Renal pelvis (tissue), 1 donor: ENCODE measurements at regions not wholly inside any gene's neighbourhood (a gene's known extent, or its start where the extent isn't known, plus 50 kb on each side); places are given as distances from the start of the nearest gene placed in this dataset.

Source experiments
- DNase-seq: peaks from one replicate; pipeline ENCODE4 v3.0.0-alpha.2; 2013

GRCh38 chr4:167475951-167476350, 241.7 kb upstream of the SPOCK3 start:
- DNase-seq, result no peak

DNA sequence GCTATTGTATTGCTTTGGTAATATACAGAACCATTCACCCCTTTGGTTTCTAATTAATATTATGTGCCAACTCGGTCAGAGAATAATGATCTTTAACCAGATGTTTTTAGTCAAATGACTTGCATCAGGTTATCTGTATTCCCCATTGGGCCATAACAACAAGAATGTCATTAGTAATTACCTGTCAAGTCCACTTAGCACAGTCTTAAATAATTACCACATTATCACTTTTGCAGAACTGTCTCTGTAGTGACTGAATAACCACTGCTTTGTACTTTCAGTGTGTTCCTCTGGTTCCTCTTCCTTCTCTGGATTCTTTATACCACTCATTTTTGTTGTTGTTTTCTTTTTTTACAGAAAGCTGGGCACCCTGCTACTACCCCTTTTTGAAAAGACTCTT, 257.7 kb upstream of the SPOCK3 start:
- DNase-seq, result no peak

DNA sequence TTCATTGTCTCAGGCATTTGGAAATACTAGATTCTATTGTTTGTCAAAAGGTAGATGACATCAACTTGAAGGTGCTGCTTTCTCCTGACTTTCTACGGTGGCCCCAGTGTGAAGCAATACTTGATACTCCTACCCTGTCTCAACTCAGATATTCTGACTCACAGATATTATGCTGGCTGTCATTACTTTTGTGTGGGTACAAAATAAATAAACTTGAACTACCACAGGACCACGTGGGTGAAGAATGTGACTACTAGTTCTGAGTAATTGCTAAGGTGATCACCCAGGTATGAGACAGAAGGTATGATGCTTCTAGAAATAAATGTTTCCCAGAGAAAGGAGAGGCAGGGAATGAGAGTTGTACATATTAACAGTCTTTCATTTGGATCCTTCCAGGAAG, 275.3 kb upstream of the SPOCK3 start:
- no peak for DNase-seq

DNA sequence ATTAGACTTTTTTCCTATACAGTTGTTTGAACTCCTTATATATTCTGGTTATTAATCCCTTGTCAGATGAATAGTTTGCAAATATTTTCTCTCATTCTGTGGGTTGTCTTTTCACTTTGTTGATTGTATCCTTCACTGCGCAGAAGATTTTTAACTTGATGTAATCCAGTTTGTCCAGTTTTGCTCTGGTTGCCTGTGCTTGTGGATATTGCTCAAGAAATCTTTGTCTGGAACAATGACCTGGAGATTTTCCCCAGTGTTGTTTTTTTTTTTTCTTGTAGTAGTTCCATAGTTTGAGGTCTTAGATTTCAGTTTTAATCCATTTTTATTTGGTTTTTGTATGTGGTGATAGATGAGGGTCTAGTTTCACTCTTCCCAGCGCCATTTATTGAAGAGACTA, 289.8 kb upstream of the SPOCK3 start:
- no peak for DNase-seq

- DNase-seq, result no peak
Measured at GRCh38 chr4:167537761-167538160, 303.5 kb upstream of the SPOCK3 start.

GRCh38 chr4:167541286-167541685, 307.0 kb upstream of the SPOCK3 start:
- no peak for DNase-seq

GRCh38 chr4:167544391-167544790, 310.1 kb upstream of the SPOCK3 start:
- no peak for DNase-seq

DNA sequence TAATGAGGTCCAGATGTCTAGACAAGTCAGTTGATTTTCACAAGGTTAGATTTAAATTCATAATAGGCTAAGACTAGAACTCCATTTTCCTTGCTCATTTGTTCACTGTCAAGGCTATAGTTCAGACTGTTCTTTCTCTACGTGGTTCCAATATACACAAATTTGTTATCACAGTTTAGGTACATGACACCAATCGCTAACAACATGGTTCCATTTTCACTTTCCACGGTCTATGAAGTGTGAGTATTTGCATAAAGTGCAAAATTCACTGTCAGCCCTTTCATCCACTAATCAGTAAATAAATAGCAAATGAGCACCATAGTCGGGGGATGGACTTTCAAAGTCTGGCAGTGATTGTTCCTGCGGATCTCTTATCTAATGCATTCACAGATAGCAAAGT, 315.7 kb upstream of the SPOCK3 start:
- DNase-seq, result no peak

DNA sequence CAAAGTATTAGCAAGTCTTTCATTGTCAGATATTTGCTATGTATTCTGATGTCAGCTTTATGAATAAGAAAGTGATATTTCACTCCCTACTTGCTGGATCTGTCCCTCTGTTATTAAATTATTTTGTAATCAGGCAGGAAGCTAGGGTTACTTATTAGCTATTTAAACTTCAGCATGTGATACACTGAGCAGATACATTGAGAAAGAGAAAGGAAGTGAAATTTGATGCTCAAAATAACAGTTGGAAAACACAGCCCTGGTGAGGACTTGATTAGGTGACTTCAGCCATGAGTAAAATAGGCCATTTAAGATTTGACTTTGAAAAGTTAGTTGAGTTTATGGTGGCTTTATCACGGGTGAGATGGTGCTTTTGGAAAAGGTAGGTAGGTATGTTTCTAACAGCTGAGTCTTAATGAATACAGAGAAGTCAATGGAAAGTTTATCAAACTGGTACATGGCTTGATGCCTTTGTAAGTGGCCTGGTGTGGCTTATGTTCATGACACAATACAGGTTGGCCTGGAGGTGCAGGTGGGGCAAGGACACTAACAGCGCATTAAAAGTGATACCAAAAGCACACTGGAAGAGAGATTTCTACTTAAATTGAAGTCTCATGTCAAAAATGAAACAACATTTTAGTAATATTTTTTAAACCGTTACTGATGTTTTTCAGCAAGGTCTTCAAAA, 321.2 kb upstream of the SPOCK3 start:
- no peak for DNase-seq

DNA sequence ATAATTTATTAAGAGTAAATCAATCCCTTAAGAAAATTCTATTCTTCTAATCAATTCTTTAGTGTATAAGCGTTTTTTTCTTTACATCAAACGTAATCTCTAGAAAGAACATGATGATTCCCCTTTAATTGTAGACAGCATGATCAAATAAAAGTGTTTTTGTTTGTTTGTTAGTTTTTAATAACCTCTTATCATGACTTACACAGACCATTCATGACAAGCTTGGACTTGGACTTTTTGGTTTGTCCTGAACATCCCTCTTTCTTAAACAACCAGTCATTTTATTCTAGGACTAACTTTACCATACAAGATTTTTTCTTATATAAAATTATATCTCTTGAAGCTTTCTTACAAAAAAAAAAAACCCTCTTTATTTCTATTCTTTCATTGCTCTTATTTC, 344.6 kb upstream of the SPOCK3 start:
- DNase-seq, result no peak

GRCh38 chr4:167581449-167581965, 347.2 kb upstream of the SPOCK3 start:
- no peak for DNase-seq

DNA sequence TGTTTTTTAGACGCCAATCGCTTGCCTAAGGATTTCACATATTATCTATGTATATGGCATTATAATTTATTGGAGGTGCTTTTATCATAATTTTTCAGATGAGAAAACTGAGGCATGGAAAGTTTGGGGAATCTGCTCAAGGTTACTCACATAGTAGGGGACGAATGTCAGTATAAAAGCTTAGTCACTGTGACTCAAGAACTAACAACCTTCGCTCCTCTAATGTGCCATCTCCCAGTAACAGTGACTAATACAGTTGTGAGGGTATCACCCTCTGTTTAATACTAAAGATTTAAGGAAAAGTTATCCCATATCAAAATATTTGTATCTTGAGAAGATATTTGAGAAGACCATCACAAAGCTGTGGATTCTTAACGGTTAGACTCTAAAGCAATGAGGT, 353.1 kb upstream of the SPOCK3 start:
- DNase-seq, result no peak

GRCh38 chr4:167595898-167596297, 361.6 kb upstream of the SPOCK3 start:
- no peak for DNase-seq

GRCh38 chr4:167602157-167602556, 367.9 kb upstream of the SPOCK3 start:
- no peak for DNase-seq

- no peak for DNase-seq
Measured at GRCh38 chr4:167606551-167606950, 372.3 kb upstream of the SPOCK3 start.

GRCh38 chr4:167613381-167613780, 379.1 kb upstream of the SPOCK3 start:
- DNase-seq, result no peak

- no peak for DNase-seq
Measured at GRCh38 chr4:167614866-167615265, 380.6 kb upstream of the SPOCK3 start.

- no peak for DNase-seq
Measured at GRCh38 chr4:167616476-167616875, 382.2 kb upstream of the SPOCK3 start.

DNA sequence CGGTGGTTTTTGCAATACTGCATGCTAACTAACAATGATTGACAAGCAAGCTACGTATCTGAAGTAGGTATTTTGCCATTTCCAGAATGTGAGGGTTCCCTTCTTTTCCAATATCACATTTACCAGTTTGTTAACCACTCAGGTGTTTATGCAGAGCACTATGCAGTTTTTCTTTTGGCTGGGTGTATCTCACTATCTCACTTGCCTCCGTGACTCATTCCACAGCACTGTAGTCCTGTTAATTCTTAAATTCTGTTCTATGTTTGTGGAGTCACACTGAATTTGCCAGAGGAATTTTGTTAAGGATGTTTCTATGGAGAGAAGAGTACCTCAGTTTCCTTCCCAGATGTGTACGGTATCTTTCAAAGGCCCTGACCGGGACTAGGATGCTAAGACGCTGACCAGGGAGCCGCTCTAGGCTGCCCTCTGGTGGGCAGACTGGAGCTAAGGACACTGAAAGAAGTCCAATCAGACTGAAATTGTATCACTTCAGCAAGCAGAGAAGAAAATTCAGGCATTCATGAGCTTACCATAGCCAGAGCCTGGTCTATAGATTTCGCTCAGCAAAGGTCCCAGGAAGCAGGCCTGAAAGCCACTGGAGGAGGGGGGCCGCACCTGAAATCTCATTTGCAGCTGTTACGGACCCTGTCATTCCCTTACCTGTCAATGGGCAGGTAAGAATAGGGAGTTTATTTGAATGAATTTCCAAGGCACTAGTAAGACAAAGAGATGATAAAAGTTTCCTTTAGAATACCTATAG, 388.4 kb upstream of the SPOCK3 start:
- peak; percentile 45 for DNase-seq

- no peak for DNase-seq
Measured at GRCh38 chr4:167623241-167623572, 388.9 kb upstream of the SPOCK3 start.

GRCh38 chr4:167629272-167629671, 395.0 kb upstream of the SPOCK3 start:
- no peak for DNase-seq

DNA sequence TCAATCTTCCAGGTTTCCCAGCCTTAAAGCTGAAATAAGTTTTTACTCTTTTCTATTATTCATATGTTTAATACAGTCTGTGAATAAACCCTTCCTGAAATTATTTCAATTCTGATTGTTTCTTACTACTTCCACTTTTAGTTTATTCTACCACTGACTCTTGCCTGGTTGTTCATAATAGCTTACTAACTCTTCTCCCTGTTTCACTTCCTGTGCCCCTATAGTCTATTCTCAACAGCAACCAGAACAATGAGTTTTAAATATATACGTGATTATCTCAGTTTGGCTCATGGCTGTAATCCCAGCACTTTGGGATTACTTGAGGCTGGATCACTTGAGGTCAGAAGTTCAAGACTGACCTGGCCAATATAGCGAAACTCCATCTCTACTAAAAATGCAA, 408.0 kb upstream of the SPOCK3 start:
- no peak for DNase-seq

- DNase-seq, result no peak
Measured at GRCh38 chr4:167645358-167645757, 411.1 kb upstream of the SPOCK3 start.

DNA sequence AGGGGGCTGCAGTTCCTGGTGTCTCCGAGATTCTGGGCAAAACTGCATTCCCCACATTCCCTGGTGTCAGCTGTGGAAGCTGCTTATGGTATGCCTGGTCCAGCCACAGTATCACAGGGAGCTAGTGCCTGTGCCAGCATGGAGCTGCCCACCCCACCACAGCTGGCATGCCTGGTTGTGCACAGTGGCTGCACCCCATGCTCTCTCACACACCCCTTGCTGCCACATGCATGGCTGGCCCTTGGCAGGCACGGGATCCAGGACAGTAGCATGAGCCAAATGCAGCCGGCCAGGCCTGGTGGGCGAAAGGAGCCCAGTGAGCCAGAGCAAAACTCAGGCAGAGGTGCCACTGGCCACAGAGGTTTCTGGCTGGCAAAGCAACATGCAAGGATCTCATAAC, 418.0 kb upstream of the SPOCK3 start:
- no peak for DNase-seq
